GM12892 (cell line): ENCODE measurements at regions not wholly inside any gene's neighbourhood (a gene's known extent, or its start where the extent isn't known, plus 50 kb on each side); places are given as distances from the start of the nearest gene placed in this dataset.

ENCODE experiments used
- POLR2A ChIP-seq: IDR thresholded peaks from 2 replicates; pipeline ENCODE4 v1.6.1; 2011; ENCODE audit warnings: low read depth, low read length, control low read depth
- POLR2AphosphoS5 ChIP-seq: IDR thresholded peaks from 2 replicates; pipeline ENCODE4 v1.6.1; 2011; ENCODE audit warnings: low read depth, low read length, control low read depth

- no peak for TF ChIP-seq POLR2AphosphoS5
- TF ChIP-seq POLR2A: no peak
Observed at GRCh38 chr4:132299841-132300240, 849.3 kb upstream of the PCDH10 start.
